ENCODE measurements at regions not wholly inside any gene's neighbourhood (a gene's known extent, or its start where the extent isn't known, plus 50 kb on each side); places are given as distances from the start of the nearest gene placed in this dataset.

DNA sequence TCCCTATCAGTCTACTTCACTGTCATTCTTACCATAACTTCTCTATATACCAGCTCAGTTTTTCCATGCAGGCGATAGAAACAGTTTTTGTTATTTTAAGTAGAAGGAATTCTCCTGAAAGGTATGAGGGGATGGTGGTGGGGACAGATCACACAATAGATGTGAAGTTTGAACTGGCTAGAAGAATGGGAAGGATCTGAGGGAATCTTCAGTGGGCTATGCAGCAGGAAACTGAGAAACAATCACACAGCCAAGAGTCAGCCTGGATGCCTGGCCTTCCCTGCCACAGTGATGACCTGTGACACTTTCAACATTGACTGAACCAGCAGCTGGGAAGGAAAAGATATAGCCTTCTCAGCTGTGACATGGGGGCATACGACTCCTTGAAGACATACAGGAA, 329.1 kb upstream of the GULP1 start:
- H2AFZ ChIP-seq (ENCODE audit: low read length), result no peak overlapping the region
- no TSS peak for BruUV-seq (replicated peaks)
- H3K4me3 ChIP-seq (ENCODE audit: low read depth, low read length, poor library complexity, severe bottlenecking), result no peak overlapping the region
- DNase-seq (ENCODE audit: low spot score), result no peak
- POLR2A ChIA-PET, result no interaction called here
- no peaks in the 10 kb centered on the region for H3K79me2 ChIP-seq (ENCODE audit: insufficient read depth, low read depth, low read length)
- H3K4me1 ChIP-seq (ENCODE audit: insufficient read depth, low read length, poor library complexity, severe bottlenecking), result no peaks in the 10 kb centered on the region
- intact Hi-C loops (cut with micrococcal nuclease; ENCODE audit: unreplicated experiment), result no loop called here
- H4K20me1 ChIP-seq (ENCODE audit: insufficient read depth, low read length), result no peaks in the 10 kb centered on the region
- no peak overlapping the region for H3K4me2 ChIP-seq (ENCODE audit: low read length)
- H3K27ac ChIP-seq (ENCODE audit: low read depth, low read length, poor library complexity, severe bottlenecking), result no peak overlapping the region
- H3K9me3 ChIP-seq (ENCODE audit: low read length), result no peaks in the 10 kb centered on the region
- H3K9me2 ChIP-seq (ENCODE audit: insufficient read depth, low read length), result no peaks in the 10 kb centered on the region
- TF ChIP-seq EZH2phosphoT487 (IDR thresholded peaks at IDR 0.05; ENCODE audit: borderline replicate concordance, low read depth, low read length), result no peak
- TF ChIP-seq, protein P1, sequence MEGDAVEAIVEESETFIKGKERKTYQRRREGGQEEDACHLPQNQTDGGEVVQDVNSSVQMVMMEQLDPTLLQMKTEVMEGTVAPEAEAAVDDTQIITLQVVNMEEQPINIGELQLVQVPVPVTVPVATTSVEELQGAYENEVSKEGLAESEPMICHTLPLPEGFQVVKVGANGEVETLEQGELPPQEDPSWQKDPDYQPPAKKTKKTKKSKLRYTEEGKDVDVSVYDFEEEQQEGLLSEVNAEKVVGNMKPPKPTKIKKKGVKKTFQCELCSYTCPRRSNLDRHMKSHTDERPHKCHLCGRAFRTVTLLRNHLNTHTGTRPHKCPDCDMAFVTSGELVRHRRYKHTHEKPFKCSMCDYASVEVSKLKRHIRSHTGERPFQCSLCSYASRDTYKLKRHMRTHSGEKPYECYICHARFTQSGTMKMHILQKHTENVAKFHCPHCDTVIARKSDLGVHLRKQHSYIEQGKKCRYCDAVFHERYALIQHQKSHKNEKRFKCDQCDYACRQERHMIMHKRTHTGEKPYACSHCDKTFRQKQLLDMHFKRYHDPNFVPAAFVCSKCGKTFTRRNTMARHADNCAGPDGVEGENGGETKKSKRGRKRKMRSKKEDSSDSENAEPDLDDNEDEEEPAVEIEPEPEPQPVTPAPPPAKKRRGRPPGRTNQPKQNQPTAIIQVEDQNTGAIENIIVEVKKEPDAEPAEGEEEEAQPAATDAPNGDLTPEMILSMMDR (conservative IDR thresholded peaks at IDR 0.05; ENCODE audit: low read length), result no peak
- H3K36me3 ChIP-seq (ENCODE audit: insufficient read depth, low read length), result no peaks in the 10 kb centered on the region
- CTCF ChIA-PET (ENCODE audit: unreplicated experiment), result no interaction called here

- TF ChIP-seq, protein P1 (conservative IDR thresholded peaks at IDR 0.05; ENCODE audit: low read length), result no peak
- no peaks in the 10 kb centered on the region for H3K4me1 ChIP-seq (ENCODE audit: insufficient read depth, low read length, poor library complexity, severe bottlenecking)
- no peak overlapping the region for H3K4me3 ChIP-seq (ENCODE audit: low read depth, low read length, poor library complexity, severe bottlenecking)
- POLR2A ChIA-PET, result no interaction called here
- no TSS peak for BruUV-seq (replicated peaks)
- no peak overlapping the region for H3K4me2 ChIP-seq (ENCODE audit: low read length)
- H3K79me2 ChIP-seq (ENCODE audit: insufficient read depth, low read depth, low read length), result no peaks in the 10 kb centered on the region
- no peak overlapping the region for H2AFZ ChIP-seq (ENCODE audit: low read length)
- H3K9me2 ChIP-seq (ENCODE audit: insufficient read depth, low read length), result no peaks in the 10 kb centered on the region
- H3K27ac ChIP-seq (ENCODE audit: low read depth, low read length, poor library complexity, severe bottlenecking), result no peak overlapping the region
- no peaks in the 10 kb centered on the region for H3K36me3 ChIP-seq (ENCODE audit: insufficient read depth, low read length)
- CTCF ChIA-PET (ENCODE audit: unreplicated experiment), result no interaction called here
- no peaks in the 10 kb centered on the region for H4K20me1 ChIP-seq (ENCODE audit: insufficient read depth, low read length)
- intact Hi-C loops (cut with micrococcal nuclease; ENCODE audit: unreplicated experiment), result no loop called here
- DNase-seq (ENCODE audit: low spot score), result no peak
- H3K9me3 ChIP-seq (ENCODE audit: low read length), result no peaks in the 10 kb centered on the region
Observed at GRCh38 chr2:187964746-187965145, 326.9 kb upstream of the GULP1 start.

DNA sequence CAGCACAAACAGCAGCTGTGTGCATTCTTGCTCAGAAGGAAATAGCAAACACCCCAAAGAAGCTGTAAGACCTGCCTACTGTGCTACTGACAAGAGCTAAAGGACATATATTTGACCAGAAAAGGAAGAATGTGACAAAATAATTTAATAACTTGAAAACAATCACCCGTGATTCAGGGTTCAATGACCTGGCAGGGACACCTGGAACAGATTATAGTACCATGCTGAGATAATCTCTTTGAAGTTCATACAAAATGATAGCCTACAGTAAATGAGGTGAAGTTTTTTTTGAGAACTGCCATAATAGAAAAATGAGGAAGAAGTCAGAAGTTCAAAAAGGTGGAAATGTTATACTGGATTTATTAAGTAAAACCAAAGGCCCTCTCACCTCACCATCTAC, 324.8 kb upstream of the GULP1 start:
- intact Hi-C loops (cut with micrococcal nuclease; ENCODE audit: unreplicated experiment), result no loop called here
- H4K20me1 ChIP-seq (ENCODE audit: insufficient read depth, low read length), result no peaks in the 10 kb centered on the region
- no peak for TF ChIP-seq EZH2phosphoT487 (IDR thresholded peaks at IDR 0.05; ENCODE audit: borderline replicate concordance, low read depth, low read length)
- TF ChIP-seq, protein P1 (conservative IDR thresholded peaks at IDR 0.05; ENCODE audit: low read length), result no peak
- no peak overlapping the region for H3K4me3 ChIP-seq (ENCODE audit: low read depth, low read length, poor library complexity, severe bottlenecking)
- no peak for DNase-seq (ENCODE audit: low spot score)
- no peak overlapping the region for H2AFZ ChIP-seq (ENCODE audit: low read length)
- no peaks in the 10 kb centered on the region for H3K9me3 ChIP-seq (ENCODE audit: low read length)
- no peak overlapping the region for H3K27ac ChIP-seq (ENCODE audit: low read depth, low read length, poor library complexity, severe bottlenecking)
- H3K4me1 ChIP-seq (ENCODE audit: insufficient read depth, low read length, poor library complexity, severe bottlenecking), result no peaks in the 10 kb centered on the region
- BruUV-seq (replicated peaks), result no TSS peak
- no peaks in the 10 kb centered on the region for H3K79me2 ChIP-seq (ENCODE audit: insufficient read depth, low read depth, low read length)
- H3K4me2 ChIP-seq (ENCODE audit: low read length), result no peak overlapping the region
- POLR2A ChIA-PET, result interaction anchor here (0.6 kb wide), 1 partner anchor 55 kb away, joined by 3 read pairs; no protein-coding TSS in a partner anchor
- H3K36me3 ChIP-seq (ENCODE audit: insufficient read depth, low read length), result no peaks in the 10 kb centered on the region
- H3K9me2 ChIP-seq (ENCODE audit: insufficient read depth, low read length), result no peaks in the 10 kb centered on the region
- CTCF ChIA-PET (ENCODE audit: unreplicated experiment), result no interaction called here

Measured in OCI-LY7 (cell line).